ENCODE measurements at regions not wholly inside any gene's neighbourhood (a gene's known extent, or its start where the extent isn't known, plus 50 kb on each side); places are given as distances from the start of the nearest gene placed in this dataset.

DNA sequence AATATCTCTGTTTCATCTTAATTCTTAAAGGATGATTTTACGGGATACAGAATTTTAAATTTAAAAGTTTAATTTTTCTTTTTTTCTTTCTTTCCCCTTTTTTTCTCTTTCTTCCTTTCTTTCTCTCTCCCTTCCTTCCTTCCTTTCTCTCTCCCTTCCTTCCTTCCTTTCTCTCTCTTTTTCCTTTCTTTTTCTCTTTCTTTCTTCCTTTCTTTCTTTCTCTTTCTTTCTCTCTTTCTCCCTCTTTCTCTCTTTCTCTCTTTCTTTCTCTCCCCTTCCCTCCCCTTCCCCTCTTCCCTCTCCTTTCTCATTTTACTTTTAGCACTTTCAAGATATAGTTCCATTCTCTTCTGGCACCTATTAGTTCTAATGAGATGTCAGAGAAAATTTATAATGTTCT lies 61.4 kb upstream of the ADRB2 start:
- H4K20me1 ChIP-seq (ENCODE audit: insufficient read depth), result no peaks in the 10 kb centered on the region
- POLR2A ChIA-PET, result no interaction called here
- H3K9me3 ChIP-seq, result no peaks in the 10 kb centered on the region
- CTCF ChIA-PET, result interaction anchor here (1.8 kb wide), 1 partner anchor 350 kb away, joined by 5 read pairs; no protein-coding TSS in a partner anchor
- H3K27ac ChIP-seq (ENCODE audit: low read depth in 2 of 2, low read length in 1 of 2), result no peak overlapping the region
- WGBS (ENCODE audit: low lambda C conversion rate), result 0% methylated on average over 1 of the region's 1 CpG
- no peaks in the 10 kb centered on the region for H3K27me3 ChIP-seq (ENCODE audit: insufficient read depth)
- no peak for DNase-seq
- H3F3A ChIP-seq (replicated peaks; ENCODE audit: insufficient read depth), result no peaks in the 10 kb centered on the region
- H3K36me3 ChIP-seq (replicated peaks in 1 of 2; ENCODE audit: control insufficient read depth in 1 of 2, insufficient read depth in 2 of 2, low read length in 1 of 2), result no peaks in the 10 kb centered on the region
- H3K79me2 ChIP-seq (ENCODE audit: insufficient read depth), result no peaks in the 10 kb centered on the region
- no peak overlapping the region for H2AFZ ChIP-seq (ENCODE audit: low read depth)
- H3K4me2 ChIP-seq, result no peak overlapping the region
- TF ChIP-seq RXRA (IDR thresholded peaks at IDR 0.05; ENCODE audit: borderline replicate concordance, low read depth), result no peak
- TF ChIP-seq RCOR1 (IDR thresholded peaks at IDR 0.05; ENCODE audit: low read length), result no peak
- TF ChIP-seq ELF1 (IDR thresholded peaks at IDR 0.05), result no peak
- TF ChIP-seq, protein P1, sequence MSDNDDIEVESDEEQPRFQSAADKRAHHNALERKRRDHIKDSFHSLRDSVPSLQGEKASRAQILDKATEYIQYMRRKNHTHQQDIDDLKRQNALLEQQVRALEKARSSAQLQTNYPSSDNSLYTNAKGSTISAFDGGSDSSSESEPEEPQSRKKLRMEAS (IDR thresholded peaks at IDR 0.05; ENCODE audit: low read depth), result no peak
- no peak for TF ChIP-seq GATA2 (CRISPR knock-in tag; IDR thresholded peaks at IDR 0.05)
- no peak for TF ChIP-seq TEAD4 (IDR thresholded peaks at IDR 0.05; ENCODE audit: borderline replicate concordance, insufficient read depth)
- no peaks in the 10 kb centered on the region for H3K9me2 ChIP-seq
- no peak overlapping the region for H3K4me3 ChIP-seq (ENCODE audit: low read depth in 2 of 2, low read length in 1 of 2)
- H3K4me1 ChIP-seq (ENCODE audit: control insufficient read depth in 1 of 2, insufficient read depth in 2 of 2, low read depth in 1 of 2, low read length in 1 of 2), result no peaks in the 10 kb centered on the region
- H3K9ac ChIP-seq, result no peak overlapping the region

DNA sequence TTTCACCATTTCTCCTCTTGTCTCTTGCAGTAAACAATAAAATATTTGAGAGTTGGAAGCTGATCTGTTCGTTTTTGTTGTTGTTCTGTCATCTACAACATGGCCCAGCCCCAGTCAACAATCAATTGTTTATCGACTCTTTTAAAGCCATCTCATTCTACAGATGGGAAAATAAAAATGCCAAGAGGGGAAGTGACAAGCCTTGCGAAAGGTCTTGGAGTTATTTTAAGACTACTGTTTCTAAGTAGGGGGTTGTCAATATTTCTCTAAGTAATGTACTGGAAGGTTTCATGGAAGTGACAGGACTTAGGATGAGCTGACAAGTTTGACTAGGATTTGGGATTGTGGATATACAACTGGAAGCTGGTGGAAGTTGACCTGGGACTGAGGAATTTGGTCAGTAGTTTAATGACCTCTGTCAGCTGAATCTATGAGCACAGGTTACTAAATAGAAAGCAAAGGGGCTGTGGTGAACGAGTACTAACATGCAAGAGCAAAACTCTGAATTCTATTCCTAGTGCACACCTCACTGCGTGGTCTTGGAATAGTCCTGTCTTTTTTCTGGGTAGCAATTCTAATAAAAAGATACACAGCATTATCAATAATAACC lies 57.5 kb upstream of the ADRB2 start:
- Histone ChIP-seq H3K4me1 (ENCODE audit: control insufficient read depth in 1 of 2, insufficient read depth in 2 of 2, low read depth in 1 of 2, low read length in 1 of 2) (no peaks in the 10 kb centered on the region), H3K27ac (ENCODE audit: low read depth in 2 of 2, low read length in 1 of 2) (no peak overlapping the region), H3K4me3 (ENCODE audit: low read depth in 2 of 2, low read length in 1 of 2) (no peak overlapping the region), H3F3A (replicated peaks; ENCODE audit: insufficient read depth) (no peaks in the 10 kb centered on the region), H3K9me2 (no peaks in the 10 kb centered on the region), H3K27me3 (ENCODE audit: insufficient read depth) (no peaks in the 10 kb centered on the region), H4K20me1 (ENCODE audit: insufficient read depth) (no peaks in the 10 kb centered on the region), H2AFZ (ENCODE audit: low read depth) (no peak overlapping the region), H3K36me3 (replicated peaks in 1 of 2; ENCODE audit: control insufficient read depth in 1 of 2, insufficient read depth in 2 of 2, low read length in 1 of 2) (no peaks in the 10 kb centered on the region), H3K9me3 (no peaks in the 10 kb centered on the region), H3K79me2 (ENCODE audit: insufficient read depth) (no peaks in the 10 kb centered on the region), H3K4me2 (no peak overlapping the region), H3K9ac (no peak overlapping the region)
- ChIA-PET POLR2A (no interaction called here), CTCF (interaction anchor here (0.5 to 0.6 kb wide), 2 partner anchors 260 to 613 kb away, joined by 3 read pairs; no protein-coding TSS in a partner anchor)
- TF ChIP-seq, protein P2, sequence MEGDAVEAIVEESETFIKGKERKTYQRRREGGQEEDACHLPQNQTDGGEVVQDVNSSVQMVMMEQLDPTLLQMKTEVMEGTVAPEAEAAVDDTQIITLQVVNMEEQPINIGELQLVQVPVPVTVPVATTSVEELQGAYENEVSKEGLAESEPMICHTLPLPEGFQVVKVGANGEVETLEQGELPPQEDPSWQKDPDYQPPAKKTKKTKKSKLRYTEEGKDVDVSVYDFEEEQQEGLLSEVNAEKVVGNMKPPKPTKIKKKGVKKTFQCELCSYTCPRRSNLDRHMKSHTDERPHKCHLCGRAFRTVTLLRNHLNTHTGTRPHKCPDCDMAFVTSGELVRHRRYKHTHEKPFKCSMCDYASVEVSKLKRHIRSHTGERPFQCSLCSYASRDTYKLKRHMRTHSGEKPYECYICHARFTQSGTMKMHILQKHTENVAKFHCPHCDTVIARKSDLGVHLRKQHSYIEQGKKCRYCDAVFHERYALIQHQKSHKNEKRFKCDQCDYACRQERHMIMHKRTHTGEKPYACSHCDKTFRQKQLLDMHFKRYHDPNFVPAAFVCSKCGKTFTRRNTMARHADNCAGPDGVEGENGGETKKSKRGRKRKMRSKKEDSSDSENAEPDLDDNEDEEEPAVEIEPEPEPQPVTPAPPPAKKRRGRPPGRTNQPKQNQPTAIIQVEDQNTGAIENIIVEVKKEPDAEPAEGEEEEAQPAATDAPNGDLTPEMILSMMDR (IDR thresholded peaks at IDR 0.05), result no peak
- TF ChIP-seq MXI1 (IDR thresholded peaks at IDR 0.05; ENCODE audit: low read depth, low read length), result no peak
- TF ChIP-seq POLR2AphosphoS5 (IDR thresholded peaks at IDR 0.05; ENCODE audit: low read depth, low read length), result no peak
- TF ChIP-seq, protein P3, sequence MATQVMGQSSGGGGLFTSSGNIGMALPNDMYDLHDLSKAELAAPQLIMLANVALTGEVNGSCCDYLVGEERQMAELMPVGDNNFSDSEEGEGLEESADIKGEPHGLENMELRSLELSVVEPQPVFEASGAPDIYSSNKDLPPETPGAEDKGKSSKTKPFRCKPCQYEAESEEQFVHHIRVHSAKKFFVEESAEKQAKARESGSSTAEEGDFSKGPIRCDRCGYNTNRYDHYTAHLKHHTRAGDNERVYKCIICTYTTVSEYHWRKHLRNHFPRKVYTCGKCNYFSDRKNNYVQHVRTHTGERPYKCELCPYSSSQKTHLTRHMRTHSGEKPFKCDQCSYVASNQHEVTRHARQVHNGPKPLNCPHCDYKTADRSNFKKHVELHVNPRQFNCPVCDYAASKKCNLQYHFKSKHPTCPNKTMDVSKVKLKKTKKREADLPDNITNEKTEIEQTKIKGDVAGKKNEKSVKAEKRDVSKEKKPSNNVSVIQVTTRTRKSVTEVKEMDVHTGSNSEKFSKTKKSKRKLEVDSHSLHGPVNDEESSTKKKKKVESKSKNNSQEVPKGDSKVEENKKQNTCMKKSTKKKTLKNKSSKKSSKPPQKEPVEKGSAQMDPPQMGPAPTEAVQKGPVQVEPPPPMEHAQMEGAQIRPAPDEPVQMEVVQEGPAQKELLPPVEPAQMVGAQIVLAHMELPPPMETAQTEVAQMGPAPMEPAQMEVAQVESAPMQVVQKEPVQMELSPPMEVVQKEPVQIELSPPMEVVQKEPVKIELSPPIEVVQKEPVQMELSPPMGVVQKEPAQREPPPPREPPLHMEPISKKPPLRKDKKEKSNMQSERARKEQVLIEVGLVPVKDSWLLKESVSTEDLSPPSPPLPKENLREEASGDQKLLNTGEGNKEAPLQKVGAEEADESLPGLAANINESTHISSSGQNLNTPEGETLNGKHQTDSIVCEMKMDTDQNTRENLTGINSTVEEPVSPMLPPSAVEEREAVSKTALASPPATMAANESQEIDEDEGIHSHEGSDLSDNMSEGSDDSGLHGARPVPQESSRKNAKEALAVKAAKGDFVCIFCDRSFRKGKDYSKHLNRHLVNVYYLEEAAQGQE (IDR thresholded peaks at IDR 0.05; ENCODE audit: low read depth, low read length), result no peak
- no peak for TF ChIP-seq TEAD4 (IDR thresholded peaks at IDR 0.05; ENCODE audit: borderline replicate concordance, insufficient read depth)
- TF ChIP-seq GABPA (IDR thresholded peaks at IDR 0.05; ENCODE audit: low read depth), result no peak
- TF ChIP-seq, protein P1 (IDR thresholded peaks at IDR 0.05; ENCODE audit: low read depth), result no peak
- TF ChIP-seq TCF12 (IDR thresholded peaks at IDR 0.05), result no peak
- TF ChIP-seq, protein P4, sequence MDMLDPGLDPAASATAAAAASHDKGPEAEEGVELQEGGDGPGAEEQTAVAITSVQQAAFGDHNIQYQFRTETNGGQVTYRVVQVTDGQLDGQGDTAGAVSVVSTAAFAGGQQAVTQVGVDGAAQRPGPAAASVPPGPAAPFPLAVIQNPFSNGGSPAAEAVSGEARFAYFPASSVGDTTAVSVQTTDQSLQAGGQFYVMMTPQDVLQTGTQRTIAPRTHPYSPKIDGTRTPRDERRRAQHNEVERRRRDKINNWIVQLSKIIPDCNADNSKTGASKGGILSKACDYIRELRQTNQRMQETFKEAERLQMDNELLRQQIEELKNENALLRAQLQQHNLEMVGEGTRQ (IDR thresholded peaks at IDR 0.05; ENCODE audit: borderline replicate concordance, low read depth, low read length), result no peak
- TF ChIP-seq SIN3A (IDR thresholded peaks at IDR 0.05; ENCODE audit: borderline replicate concordance, low read depth, low read length), result no peak
- TF ChIP-seq NFIC (IDR thresholded peaks at IDR 0.05; ENCODE audit: borderline replicate concordance), result no peak
- no peak for TF ChIP-seq FOXM1 (IDR thresholded peaks at IDR 0.05; ENCODE audit: low read depth)
- TF ChIP-seq TAF1 (IDR thresholded peaks at IDR 0.05; ENCODE audit: borderline replicate concordance, low read depth, low read length), result no peak
- no peak for DNase-seq
- 53% methylated on average over 5 of the region's 5 CpGs for WGBS (ENCODE audit: low lambda C conversion rate)
